HPDE6-E6E7 (cell line): ENCODE measurements at regions not wholly inside any gene's neighbourhood (a gene's known extent, or its start where the extent isn't known, plus 50 kb on each side); places are given as distances from the start of the nearest gene placed in this dataset.

ENCODE experiments used
- DNase-seq: peaks from one replicate; pipeline ENCODE4 v3.0.0; 2011; ENCODE audit warnings: missing footprints; ENCODE audit errors: extremely low spot score

DNA sequence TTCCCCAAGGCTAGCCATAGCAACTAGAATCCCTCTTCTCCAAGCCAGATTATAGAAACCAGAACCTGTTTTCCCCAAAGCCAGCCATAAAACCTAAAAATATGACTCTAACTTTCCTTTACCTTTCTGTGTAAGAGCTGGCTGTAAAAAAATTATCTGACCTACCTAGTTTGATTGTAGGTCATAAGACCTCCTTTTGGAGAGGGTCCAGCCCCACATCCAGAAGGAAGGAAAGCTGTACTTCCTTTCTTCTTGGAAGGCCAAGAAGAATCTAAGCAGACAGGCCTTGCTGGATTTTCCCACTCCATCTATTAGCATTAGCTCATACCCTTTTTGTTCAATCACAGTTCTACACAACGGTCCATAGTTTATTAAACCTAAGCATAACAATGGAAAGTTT is 1006.3 kb downstream of the SORCS3 start:
- no peak for DNase-seq

DNA sequence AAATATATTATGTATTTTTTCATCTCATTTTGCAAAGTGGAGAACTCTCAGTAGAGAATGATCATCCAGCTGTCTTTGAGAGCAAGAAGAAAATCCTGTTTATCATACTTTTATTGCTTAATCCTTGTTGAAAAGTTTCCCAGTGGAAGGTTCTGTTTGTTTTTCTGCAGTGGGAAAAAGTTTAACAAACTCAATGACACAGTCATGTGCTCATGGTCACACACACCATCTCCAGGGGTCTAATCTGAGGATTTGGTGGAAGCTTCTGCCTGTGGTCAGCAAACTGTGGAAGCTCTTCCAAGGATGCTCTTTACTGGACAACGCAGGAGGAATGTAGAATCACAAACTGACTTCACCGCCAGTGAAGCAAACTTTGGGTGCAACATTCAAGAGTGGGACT is 1003.9 kb downstream of the SORCS3 start:
- DNase-seq: no peak

DNA sequence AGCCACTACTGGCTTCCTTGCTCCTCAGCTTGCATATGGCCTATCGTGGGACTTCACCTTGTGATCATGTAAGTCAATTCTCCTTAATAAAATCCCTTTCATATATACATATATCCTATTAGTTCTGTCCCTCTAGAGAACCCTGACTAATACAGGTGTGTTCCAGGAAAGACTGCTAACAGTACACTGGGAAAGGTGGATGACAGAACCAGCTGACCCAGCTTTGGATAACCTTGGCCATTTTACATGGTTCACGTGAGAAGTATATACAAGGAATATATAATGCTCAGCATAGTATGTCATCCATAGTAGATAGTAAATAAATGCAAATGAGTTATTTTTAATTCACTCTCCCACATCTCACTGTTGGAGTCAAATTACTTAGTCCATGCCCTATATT is 1003.5 kb downstream of the SORCS3 start:
- no peak for DNase-seq

DNA sequence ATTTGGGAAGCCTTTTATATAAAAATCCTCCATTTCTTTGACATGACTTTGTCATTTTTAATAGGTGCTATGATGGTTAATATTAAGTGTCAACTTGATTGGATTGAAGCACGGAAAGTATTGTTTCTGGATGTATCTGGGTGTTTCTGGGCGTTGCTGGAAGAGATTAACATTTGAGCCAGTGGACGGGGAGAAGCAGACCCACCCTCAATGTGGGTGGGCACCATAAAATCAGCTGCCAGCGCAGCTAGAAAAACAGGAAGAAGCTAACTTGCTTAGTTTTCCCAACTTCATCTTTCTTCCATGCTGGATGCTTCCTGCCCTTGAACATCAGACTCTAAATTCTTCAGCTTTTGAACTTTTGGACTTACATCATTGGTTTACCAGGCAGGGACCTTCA is 1003.0 kb downstream of the SORCS3 start:
- DNase-seq: no peak

DNA sequence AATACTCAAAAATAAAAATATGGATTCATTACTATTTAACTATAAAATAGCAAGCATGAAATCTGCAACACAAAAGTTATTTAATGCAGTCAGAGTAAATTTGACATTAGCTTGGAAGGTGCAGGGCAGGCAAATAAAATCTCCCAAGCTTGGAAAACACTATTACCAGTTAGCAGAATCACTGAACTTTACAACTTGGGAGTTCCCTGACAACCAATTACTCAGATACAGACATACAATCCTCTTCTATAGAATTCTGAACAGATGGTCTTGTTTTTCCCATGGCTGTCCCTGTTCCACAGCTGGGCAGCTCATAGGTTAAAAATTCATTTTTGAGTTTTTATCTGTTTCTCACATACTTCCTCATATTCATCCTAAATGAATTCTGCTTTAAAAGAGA is 1002.6 kb downstream of the SORCS3 start:
- no peak for DNase-seq

DNA sequence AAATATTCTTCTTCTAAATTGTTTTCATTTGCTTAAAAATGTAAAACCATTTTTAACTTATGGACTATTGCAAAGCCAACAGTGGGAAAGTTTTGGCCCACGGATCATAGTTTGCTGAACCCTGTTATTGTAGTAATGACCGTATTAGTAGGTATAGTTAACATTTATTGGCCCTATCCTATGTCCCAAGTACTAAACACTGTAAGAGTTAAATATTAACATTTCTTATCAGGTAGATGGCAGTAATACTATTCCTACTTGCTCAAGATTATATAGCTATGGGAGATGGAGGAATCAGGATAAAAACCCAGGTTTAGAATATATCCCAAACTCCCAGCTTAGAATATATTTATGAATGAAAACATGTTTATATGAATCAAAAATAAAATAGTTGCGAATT is 993.2 kb downstream of the SORCS3 start:
- DNase-seq: no peak

DNA sequence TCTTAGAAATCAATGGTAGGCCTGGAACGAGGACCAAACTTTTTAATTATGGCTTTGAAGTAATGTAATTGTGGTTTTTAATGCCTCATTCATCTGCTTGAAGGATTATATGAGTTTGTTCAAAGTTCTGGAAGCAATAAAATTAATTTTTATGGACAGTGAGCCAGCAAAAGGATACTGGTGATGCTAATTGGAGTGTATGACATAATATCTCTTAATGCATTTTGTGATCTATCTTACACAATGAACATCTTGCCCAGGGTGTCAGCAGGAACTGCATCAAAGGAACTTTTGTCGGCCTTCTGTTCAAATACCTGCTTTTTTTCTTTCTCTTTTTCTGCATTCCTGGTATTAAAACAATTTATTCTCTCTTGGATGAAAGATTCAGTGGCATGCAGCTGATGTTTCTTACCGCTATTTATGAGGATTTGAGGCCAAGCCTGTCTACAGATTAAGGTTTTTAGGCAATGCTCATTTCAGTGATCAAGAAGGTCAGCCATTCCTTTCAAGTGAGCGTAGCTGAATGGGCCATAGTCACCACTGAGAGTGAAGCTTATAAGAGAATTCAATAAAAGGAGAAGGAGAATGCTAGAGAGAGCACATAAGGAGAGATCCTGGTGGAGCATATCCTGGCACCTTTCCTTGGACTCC is 974.8 kb downstream of the SORCS3 start:
- DNase-seq: no peak

DNA sequence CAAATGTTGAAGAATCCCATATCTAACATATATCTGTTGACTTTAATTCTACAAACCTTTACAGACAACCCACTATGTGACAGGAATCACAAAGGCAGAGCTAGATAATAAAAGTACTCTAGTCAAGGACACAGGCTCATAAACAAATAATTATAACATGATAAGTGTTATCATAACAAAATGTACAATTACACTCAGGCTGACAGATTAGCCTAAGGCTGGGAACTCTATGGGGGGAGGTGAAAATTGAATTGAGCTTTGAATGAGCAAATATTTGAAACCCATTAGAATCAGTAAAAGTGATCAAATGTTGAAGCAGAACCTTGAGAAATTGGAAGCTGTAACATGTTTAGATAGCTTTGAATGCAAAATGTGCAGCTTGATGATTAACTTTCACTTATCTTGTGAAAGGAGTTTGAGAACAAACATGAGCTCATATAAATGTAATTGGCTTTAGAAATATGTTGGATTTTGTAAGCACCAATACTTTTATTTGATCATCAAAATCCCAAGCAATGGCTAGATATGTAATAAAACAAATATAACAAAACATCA is 970.2 kb downstream of the SORCS3 start:
- DNase-seq: no peak

DNA sequence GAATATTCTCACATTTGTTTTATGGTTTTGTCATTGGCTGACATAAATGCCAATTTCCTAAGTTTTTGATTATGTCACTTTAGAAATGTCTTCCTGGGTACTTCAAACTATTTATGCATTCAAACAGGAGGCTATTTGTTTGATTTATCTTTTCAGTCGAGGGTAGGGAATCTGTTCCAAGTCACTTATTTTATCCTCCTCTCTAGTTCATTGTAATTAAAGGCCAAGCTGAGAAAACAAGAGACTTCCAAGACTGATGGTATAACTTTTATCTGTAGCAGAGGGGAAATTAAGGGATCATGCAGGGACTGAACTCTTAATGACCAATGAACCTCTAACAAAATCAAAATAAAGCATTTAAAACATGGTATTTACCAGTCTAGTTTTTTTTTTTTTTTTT is 968.4 kb downstream of the SORCS3 start:
- no peak for DNase-seq

DNA sequence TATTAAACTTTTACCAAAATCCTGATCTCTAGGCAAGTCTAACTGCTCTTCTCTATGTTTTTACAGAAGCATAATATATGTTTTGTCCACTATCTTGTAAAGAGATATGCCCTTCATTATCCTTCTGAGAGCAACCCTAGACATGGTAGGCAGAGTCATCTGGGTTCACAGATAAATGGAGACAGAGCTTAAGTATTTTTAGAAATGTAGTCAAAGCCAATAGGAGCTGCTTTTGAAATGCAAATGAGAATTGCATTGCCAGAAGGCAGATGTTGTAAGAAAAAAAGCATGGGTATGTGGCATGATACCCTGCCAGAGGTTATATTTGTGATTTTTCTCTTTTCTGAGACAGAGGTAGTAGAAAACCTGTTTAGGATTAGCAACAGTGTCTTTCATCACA is 964.8 kb downstream of the SORCS3 start:
- DNase-seq: no peak

DNA sequence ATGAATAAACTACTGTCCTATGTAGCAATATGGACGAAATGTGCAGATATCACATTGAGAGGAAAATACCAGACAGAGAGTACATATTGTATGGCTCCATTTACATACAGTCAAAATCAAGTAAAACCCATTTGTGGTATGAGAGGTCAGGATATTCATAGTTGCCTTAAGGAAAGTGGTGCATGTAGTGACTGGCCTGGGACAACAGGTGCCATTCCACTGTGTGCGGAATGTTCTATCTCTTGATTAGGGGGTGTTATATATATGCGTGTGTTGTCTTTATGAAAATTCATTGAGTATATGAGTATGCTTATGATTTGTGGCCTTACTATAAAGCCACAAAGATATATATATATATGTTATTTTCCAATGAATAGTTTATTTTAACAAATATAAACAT is 964.0 kb downstream of the SORCS3 start:
- no peak for DNase-seq

DNA sequence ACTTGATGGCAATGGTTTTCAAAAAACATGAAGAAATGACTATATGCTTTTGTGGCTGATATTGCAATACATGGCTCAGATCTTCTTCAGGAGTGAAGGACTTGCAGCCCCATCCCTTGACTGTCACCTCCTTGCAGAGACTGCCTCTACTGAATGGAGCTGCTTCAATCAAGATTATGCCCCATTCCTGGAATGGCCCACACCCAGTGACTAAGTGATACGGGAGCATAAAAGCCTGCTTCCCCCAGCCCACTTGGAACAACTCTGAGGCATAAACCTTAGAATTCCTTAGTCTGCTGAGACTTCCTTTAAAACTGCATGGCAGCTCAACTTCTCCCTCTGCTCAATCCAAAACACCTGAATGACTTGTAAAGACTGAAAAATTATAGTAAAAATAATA is 957.1 kb downstream of the SORCS3 start:
- no peak for DNase-seq

DNA sequence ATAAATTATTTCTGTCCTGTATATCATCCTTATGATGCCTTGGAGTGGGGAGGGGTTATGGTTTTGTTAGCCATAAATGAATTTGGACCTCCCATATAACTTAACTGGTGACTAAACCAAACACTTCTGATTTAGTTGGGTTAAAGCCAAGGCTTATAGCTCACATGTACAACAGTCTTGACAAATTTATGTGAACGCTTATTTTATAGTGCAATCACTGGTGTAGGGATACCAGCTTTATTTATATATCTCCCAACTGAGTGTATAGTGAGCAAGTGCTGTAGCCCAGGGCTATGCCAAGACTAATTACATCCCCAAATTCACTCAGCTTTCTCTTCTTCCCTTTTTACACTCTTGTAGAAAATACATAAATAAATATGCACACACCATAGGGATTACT is 956.2 kb downstream of the SORCS3 start:
- no peak for DNase-seq

DNA sequence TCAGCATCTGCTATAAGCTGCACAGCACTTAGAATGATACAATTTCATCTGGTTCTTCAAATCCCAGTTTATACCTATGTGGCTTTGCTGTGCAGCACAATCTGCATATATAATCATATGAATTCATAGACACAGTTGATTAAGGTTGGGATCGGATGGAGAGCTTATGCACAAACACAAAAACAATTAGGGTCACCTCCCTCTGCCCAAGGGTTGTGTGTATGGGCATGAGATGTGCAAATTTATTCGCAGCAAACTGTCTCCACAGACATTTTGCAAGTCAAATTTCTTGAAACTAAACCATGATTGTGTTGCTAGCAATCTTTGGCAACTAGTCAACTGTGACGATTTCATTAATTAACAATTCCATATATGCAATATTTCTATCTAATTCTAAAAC is 955.7 kb downstream of the SORCS3 start:
- DNase-seq: no peak

DNA sequence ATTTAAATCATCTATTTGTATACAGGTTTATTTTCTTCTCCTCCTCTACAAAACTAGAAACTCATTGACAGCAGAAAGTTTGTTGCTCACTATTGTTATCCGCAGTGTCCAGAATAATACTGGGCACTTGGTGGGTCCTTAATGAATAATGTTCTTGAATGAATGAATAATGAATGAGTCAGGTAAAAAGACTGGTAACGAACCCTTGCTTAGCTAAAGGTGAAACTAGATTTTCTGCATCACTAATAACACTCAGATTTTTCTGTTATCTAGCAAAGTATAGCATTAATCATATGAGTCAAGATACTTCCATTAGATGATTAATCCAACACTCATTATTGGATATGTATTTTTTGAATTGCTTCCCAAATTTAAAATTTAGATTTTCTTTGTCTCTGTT is 953.2 kb downstream of the SORCS3 start:
- DNase-seq: no peak

DNA sequence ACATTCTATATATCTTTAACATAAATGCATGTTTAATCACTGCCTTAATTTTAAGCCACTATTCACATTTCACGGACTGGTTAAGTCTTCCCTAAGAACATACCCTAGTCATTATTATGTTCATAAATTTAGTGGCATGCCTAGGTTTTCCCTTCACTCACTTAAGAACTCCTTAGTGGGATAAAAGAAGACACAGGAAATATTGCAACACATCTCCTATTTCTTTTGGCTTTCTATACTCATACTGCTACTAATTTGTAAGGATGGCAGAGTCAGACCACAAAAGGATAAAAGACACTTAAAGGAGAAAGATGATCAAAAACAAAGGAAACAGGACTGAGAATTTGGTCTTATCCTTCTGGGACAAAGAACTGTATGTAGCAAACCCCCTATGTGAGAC is 951.4 kb downstream of the SORCS3 start:
- no peak for DNase-seq

DNA sequence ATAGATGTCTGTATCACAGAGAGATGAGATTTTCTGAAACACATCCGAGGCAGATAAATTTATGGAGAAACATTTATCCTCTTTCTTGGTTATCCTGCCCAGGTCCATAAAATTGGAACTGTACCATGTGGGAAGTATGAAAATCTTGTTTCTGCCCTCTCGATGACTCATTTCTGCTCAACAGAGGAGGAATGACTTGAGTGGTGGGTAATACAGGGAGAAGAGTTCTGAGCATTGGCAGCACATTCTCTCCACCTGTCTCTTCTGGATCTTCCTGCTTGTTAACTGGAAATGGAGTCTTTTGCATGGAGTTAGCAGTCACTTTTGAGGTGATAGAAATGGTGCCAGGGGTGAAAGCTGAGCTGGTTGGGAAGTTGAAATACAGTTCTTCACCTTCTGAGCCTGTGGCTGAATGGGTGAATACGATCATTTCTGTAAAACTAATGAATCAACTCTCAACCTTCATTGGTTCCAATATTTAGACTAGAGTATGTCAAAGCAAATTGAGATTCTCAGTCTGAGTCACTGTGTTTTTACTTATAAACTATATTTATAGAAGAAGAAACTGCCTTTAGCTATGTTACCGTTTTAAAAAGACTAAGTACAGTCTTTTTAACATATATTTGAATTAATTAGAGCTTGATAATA is 945.5 kb downstream of the SORCS3 start:
- no peak for DNase-seq

DNA sequence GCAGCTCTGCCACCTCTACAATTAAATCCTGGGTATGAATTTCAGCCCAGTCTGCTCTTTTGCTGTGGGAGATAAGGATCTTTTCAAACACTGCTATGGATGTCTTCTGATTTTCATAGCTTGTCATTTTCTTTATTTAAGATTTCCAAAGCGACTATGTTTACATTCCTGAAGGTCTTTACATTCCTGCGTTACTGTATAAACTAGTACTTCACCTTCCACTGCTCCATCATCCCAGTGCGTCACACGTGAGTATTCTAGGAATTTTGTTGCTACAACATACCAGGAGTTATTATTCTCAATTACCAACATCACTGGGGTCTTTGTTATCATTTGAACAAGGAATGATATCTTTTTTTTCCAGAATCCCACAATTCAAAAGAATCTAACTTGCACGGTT is 944.7 kb downstream of the SORCS3 start:
- DNase-seq: no peak

DNA sequence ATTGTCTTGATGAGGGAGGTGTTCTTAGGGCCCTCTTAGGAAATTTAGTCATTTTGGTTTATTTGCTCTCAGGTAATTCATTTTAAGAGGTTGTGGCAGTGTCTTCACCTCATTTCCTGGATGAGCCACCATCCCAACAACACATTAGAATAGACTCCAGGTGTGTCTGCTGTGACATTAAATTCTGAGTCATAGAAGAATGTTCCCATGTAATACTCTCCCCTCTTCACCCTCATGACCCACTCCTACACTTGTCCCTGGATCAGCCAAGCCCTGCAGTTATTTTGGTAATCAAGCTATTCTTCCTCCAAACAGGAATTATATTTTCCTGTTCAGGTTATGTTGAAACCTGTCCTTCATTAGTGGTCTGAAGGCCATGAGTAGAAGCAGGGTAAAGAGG is 944.1 kb downstream of the SORCS3 start:
- DNase-seq: no peak

DNA sequence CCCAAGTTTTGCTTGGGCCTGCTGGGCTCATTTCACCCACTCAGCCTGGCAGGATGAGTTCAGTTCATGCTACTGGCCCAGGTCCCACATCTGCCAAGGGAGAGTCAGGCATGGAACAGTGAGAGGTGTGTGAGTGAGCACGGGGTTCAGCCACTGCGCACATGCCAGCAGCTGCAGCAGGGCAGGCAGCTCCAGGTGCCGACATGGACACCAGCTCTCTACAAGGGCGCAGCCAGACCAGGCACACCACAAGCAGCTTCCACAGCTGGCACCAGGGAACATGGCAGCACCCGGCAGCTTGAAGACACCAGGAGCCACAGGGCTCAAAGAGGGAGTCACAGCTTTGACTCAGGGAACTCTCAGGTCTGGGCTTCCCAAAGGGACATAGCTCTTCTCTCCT is 938.0 kb downstream of the SORCS3 start:
- no peak for DNase-seq

DNA sequence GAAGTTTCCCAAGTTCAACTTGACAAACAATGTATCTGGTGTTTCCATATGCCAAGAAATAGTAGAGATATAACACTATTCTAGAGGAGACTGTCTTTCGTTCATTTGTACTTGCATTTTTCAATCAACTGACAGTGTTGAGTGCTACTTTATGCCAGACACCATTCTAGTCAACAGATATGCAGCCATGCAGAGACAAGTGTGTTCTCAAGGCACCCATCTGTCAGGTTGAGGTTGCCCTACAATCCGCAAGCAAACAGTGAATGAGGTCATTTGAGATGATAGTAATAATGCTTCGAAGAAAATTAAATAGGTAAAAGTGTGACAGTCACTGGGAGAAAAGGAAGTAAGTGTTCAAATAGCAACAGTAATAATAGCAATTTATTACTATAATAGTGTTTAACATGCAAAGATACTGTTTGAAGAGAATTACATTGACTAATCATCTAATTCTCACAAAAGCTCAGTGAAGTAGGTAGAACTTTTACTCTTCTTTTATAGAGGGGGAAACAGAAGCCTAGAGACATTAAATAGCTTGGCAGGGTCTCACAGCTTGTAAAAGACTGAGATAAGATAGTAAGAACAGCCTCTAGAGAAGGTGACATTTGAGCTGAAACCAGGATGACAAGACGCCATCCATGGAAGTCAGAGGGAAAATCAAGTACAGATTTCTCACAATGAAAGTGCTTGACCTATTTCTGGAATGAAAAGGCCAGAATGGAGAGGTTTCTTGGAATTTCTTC is 936.9 kb downstream of the SORCS3 start:
- DNase-seq: no peak

DNA sequence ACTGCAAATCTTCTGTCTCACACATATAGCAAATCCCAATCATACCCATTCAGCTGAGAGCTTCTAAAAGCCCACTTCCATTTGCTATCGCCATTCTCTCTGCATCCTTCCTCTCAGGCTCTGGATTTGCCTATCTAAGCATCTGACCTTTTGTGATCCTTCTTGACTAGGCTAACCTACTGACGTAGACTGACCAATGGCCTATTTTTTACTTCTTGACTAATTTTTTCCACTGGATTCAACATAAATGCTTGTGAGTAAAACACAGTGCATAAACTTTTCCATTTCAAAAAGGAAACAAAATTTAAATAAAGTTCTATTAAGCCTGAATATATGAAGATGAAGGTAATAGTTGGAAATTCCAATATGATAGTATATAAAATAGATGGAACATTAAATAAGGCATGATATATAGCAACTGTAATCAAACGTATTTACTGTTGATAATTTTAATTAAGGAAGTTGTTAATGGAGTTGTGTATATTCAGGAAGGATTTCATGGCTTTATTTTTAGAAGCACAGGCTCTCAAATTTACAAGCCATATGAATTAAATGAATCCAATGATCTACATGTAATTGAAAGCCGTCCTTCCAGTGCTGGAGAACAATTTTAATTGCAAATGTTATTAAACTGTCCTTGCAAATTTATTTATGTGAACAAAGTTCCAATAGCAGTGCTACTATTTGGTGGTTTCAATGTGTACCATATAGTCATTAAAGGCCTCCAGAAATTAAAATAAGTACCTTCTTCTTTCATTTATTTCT is 918.4 kb downstream of the SORCS3 start:
- DNase-seq: no peak
